SK-N-SH treated with all-trans-retinoic acid at 6 μM for 48 hours (cell line): ENCODE measurements at regions not wholly inside any gene's neighbourhood (a gene's known extent, or its start where the extent isn't known, plus 50 kb on each side); places are given as distances from the start of the nearest gene placed in this dataset.

Source experiments
- BACH2 ChIP-seq: fragments of 250-450 bp; sonication (Bioruptor Pico); IDR thresholded peaks from 2 replicates; pipeline ENCODE4 v1.9.0; 2021; ENCODE audit warnings: mild to moderate bottlenecking, borderline replicate concordance
- PPARA ChIP-seq: fragments of 250-450 bp; sonication (Bioruptor Pico); IDR thresholded peaks from 2 replicates; pipeline ENCODE4 v1.5.0; 2020; ENCODE audit warnings: mild to moderate bottlenecking, borderline replicate concordance
- RARB ChIP-seq: fragments of 250-450 bp; sonication (Bioruptor Pico); IDR thresholded peaks from 2 replicates; pipeline ENCODE4 v1.8.0; 2021; ENCODE audit warnings: mild to moderate bottlenecking, moderate library complexity

- TF ChIP-seq PPARA (no peak), BACH2 (CRISPR knock-in tag) (no peak), RARB (CRISPR knock-in tag) (no peak)
These were observed 193.6 kb upstream of the SEL1L start for GRCh38 chr14:81727218-81727617.
